ENCODE measurements at regions not wholly inside any gene's neighbourhood (a gene's known extent, or its start where the extent isn't known, plus 50 kb on each side); places are given as distances from the start of the nearest gene placed in this dataset.
A peak's percentile ranks its signal among the peaks of the same experiment; 100 is the strongest.

DNA sequence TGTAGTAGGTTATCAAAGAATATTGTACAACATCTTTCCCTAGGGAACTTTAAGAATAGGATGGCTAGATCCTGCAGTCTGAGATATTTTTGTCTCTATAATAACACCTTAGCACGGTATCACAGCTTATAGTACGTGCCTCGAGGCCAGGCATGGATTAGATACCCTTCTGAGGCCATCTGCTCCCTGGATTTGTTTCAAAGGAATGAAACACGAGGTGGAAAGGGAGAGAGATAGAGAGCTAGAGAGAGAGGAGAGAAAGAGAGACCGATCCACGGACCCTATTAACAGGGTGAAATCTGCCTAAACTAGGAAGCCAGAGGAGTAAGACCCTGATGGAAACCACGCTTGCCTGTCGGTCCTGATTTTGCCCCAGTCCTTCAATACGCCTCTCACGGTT lies 92.5 kb downstream of the CD83 start:
- ChIA-PET CTCF (interaction anchor here (0.7 to 4.2 kb wide), 10 partner anchors 8 to 1413 kb away, joined by 3 to 35 read pairs (median 4); no protein-coding TSS in a partner anchor), POLR2A (interaction anchor here (0.5 to 1.0 kb wide), 3 partner anchors 1037 to 1151 kb away, joined by 3 to 4 read pairs (median 3); no protein-coding TSS in a partner anchor)
- Histone ChIP-seq H3K27ac (ENCODE audit: low read depth in 2 of 2, low read length in 1 of 2) (no peak overlapping the region; a peak in 1 of 4 replicates), H3K9me3 (no peaks in the 10 kb centered on the region), H3K9ac (no peak overlapping the region), H3K36me3 (replicated peaks in 1 of 2; ENCODE audit: control insufficient read depth in 1 of 2, insufficient read depth in 2 of 2, low read length in 1 of 2) (no peaks in the 10 kb centered on the region), H3K4me3 (ENCODE audit: low read depth in 2 of 2, low read length in 1 of 2) (peak overlapping the region in 1 of 2 experiments; percentile 83; a peak in 1 of 4 replicates), H3K9me2 (no peaks in the 10 kb centered on the region), H3K79me2 (ENCODE audit: insufficient read depth) (no peaks in the 10 kb centered on the region), H2AFZ (ENCODE audit: low read depth) (peak overlapping the region; percentile 98; the same call in 1 of the 2 replicates), H3K27me3 (ENCODE audit: insufficient read depth) (no peaks in the 10 kb centered on the region), H3F3A (replicated peaks; ENCODE audit: insufficient read depth) (no peaks in the 10 kb centered on the region), H4K20me1 (ENCODE audit: insufficient read depth) (no peaks in the 10 kb centered on the region), H3K4me1 (ENCODE audit: control insufficient read depth in 1 of 2, insufficient read depth in 2 of 2, low read depth in 1 of 2, low read length in 1 of 2) (peaks cover 0 to 16% of the 10 kb centered on the region in 2 experiments; a peak in 2 of 4 replicates), H3K4me2 (peak overlapping the region; percentile 99)
- TF ChIP-seq CTCF (IDR thresholded peaks at IDR 0.05) (no peak), FOXJ3 (CRISPR knock-in tag; IDR thresholded peaks at IDR 0.05) (no peak), USF1 (IDR thresholded peaks at IDR 0.05; ENCODE audit: borderline replicate concordance, low read depth) (no peak), FOXM1 (IDR thresholded peaks at IDR 0.05; ENCODE audit: low read depth) (no peak), RCOR1 (IDR thresholded peaks at IDR 0.05; ENCODE audit: low read length) (no peak), MEF2A (IDR thresholded peaks at IDR 0.05; ENCODE audit: borderline replicate concordance, low read depth) (no peak), MXI1 (IDR thresholded peaks at IDR 0.05; ENCODE audit: low read depth, low read length) (no peak), SIN3A (IDR thresholded peaks at IDR 0.05; ENCODE audit: borderline replicate concordance, low read depth, low read length) (no peak), JUND (IDR thresholded peaks at IDR 0.05) (no peak)
- TF ChIP-seq, protein P1, sequence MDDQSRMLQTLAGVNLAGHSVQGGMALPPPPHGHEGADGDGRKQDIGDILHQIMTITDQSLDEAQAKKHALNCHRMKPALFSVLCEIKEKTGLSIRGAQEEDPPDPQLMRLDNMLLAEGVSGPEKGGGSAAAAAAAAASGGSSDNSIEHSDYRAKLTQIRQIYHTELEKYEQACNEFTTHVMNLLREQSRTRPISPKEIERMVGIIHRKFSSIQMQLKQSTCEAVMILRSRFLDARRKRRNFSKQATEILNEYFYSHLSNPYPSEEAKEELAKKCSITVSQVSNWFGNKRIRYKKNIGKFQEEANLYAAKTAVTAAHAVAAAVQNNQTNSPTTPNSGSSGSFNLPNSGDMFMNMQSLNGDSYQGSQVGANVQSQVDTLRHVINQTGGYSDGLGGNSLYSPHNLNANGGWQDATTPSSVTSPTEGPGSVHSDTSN (IDR thresholded peaks at IDR 0.05), result no peak
- DNase-seq, result peak; percentile 4
- 90% methylated on average over 10 of the region's 10 CpGs for WGBS (ENCODE audit: low lambda C conversion rate)

DNA sequence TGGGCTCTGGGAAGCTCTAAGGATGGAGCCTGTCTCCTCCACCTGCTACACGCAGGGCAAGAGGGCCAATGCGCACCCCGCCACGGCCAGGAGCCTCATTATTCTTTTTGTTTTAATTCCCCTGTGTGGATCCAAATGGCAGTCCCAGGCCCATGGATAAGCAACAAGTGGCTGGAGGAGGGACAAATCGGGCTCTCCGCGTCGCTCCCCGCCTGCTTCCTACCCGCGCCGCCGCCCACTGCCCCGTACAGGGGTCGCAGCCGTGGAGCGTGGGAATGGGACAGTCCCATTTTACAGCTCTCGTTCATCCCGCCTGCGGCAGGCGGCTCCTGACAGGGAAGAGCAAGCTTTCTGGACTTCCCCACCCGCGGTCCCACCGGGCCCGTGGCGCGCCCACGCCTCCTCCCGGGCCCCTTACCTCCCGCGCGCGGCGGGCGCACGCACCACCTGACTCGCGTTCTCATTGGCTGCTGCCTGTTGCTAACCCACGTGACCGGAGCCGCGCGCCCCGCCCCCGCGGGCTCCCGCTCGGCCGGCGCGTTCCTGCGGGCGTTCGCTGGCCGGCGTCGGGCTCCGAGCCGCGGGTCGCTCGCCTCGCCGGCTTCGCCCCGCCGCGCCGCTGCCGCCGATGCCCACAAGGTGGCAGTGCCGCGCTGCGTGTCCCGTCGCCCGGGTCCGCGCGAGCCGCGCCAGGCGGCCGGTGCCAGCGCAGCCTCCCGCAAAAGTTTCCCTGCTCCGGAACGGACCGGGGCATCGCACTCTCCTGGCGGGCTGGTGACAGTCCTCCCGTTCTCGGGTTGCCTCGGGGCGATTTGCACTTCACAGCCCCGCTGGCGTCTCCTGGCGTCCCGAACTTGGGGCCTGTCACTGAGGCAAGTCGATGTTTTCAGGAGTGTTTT lies 93.3 kb downstream of the CD83 start:
- Histone ChIP-seq H3F3A (replicated peaks; ENCODE audit: insufficient read depth) (no peaks in the 10 kb centered on the region), H3K9ac (peak overlapping the region; percentile 57), H3K9me3 (no peaks in the 10 kb centered on the region), H3K9me2 (no peaks in the 10 kb centered on the region), H3K27ac (ENCODE audit: low read depth in 2 of 2, low read length in 1 of 2) (peak overlapping the region in 1 of 2 experiments; percentile 93; a peak in 2 of 4 replicates), H2AFZ (ENCODE audit: low read depth) (peak overlapping the region; percentile 98), H3K36me3 (replicated peaks in 1 of 2; ENCODE audit: control insufficient read depth in 1 of 2, insufficient read depth in 2 of 2, low read length in 1 of 2) (no peaks in the 10 kb centered on the region), H3K79me2 (ENCODE audit: insufficient read depth) (no peaks in the 10 kb centered on the region), H3K4me2 (peak overlapping the region; percentile 99), H3K4me3 (ENCODE audit: low read depth in 2 of 2, low read length in 1 of 2) (peak overlapping the region; percentile 83 to 92), H3K4me1 (ENCODE audit: control insufficient read depth in 1 of 2, insufficient read depth in 2 of 2, low read depth in 1 of 2, low read length in 1 of 2) (peaks cover 0 to 16% of the 10 kb centered on the region in 2 experiments; a peak in 2 of 4 replicates), H4K20me1 (ENCODE audit: insufficient read depth) (no peaks in the 10 kb centered on the region), H3K27me3 (ENCODE audit: insufficient read depth) (no peaks in the 10 kb centered on the region)
- 3% methylated on average over 37 of the region's 100 CpGs for WGBS (ENCODE audit: low lambda C conversion rate)
- ChIA-PET POLR2A (interaction anchor here (0.5 to 1.0 kb wide), 3 partner anchors 1036 to 1150 kb away, joined by 3 to 4 read pairs (median 3); no protein-coding TSS in a partner anchor), CTCF (interaction anchor here (0.6 to 4.2 kb wide), 34 partner anchors 9 to 1412 kb away, joined by 3 to 35 read pairs (median 4); no protein-coding TSS in a partner anchor)
- DNase-seq, result peak; percentile 98
- TF ChIP-seq TEAD4 (IDR thresholded peaks at IDR 0.05; ENCODE audit: borderline replicate concordance, insufficient read depth) (no peak), RFX5 (IDR thresholded peaks at IDR 0.05; ENCODE audit: low read length) (peak; percentile 96), FOSL2 (IDR thresholded peaks at IDR 0.05; ENCODE audit: borderline replicate concordance, low read depth) (no peak), RCOR1 (IDR thresholded peaks at IDR 0.05; ENCODE audit: low read length) (0 out of 2 replicates have a peak, but pooled peaks have one; percentile 28), EZH2phosphoT487 (IDR thresholded peaks at IDR 0.05; ENCODE audit: borderline replicate concordance, low read depth) (no peak), JUND (IDR thresholded peaks at IDR 0.05) (no peak), EP300 (IDR thresholded peaks at IDR 0.05; ENCODE audit: borderline replicate concordance in 1 of 2, low read depth in 1 of 2, low read length in 1 of 2) (peak; percentile 53 to 91; a peak in 3 of 4 replicates), POLR2AphosphoS5 (IDR thresholded peaks at IDR 0.05; ENCODE audit: low read depth, low read length) (peak; percentile 19; the same call in 1 of the 2 replicates), CTCF (IDR thresholded peaks at IDR 0.05) (peak; percentile 55), USF1 (IDR thresholded peaks at IDR 0.05; ENCODE audit: borderline replicate concordance, low read depth) (peak; percentile 93), MXI1 (IDR thresholded peaks at IDR 0.05; ENCODE audit: low read depth, low read length) (peak; percentile 66), ELF1 (IDR thresholded peaks at IDR 0.05) (no peak)

Data from SK-N-SH (cell line).